ENCODE measurements at regions not wholly inside any gene's neighbourhood (a gene's known extent, or its start where the extent isn't known, plus 50 kb on each side); places are given as distances from the start of the nearest gene placed in this dataset.

DNA sequence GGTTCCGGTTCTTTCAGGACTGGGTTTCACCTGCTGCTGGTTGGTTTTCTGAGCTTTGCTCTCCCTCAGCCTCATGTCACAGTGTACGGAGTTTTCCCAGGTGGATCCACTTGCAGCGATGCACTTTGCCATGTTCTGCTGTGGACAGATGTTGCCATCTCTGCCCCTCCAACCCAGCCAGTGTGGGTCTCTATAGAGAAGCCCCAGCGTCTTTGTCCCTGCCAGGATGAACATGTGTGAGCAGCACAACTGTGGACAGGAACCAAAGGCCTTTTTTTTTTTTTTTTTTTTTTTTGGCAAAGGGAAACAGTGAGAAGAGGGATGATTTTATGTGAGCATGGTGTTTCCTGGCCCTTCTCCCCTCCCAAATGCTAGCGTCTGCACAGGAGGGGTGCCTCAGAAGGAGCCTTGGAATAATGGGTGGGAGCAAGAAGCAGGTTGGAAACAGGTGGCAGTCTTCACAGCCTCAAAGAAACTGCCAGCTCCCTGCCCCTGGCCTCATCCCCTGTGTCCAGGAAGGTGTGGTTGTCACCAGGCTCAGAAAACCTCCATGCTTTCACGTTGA is 106.5 kb downstream of the RPS24 start:
- ChIA-PET CTCF (no interaction called here), POLR2A (no interaction called here)
- TF ChIP-seq L3MBTL2 (conservative IDR thresholded peaks at IDR 0.05) = no peak
- TF ChIP-seq SP1 (IDR thresholded peaks at IDR 0.05) = no peak
- TF ChIP-seq ARNT (IDR thresholded peaks at IDR 0.05) = no peak
- no peak for TF ChIP-seq SUZ12 (IDR thresholded peaks at IDR 0.05)
- TF ChIP-seq TARDBP (IDR thresholded peaks at IDR 0.05) = no peak
- TF ChIP-seq FOXK2 (IDR thresholded peaks at IDR 0.05) = no peak
- no peak for TF ChIP-seq NFRKB (IDR thresholded peaks at IDR 0.05)
- no peak for TF ChIP-seq LEF1 (IDR thresholded peaks at IDR 0.05; ENCODE audit: borderline replicate concordance)
- TF ChIP-seq HDGF (IDR thresholded peaks at IDR 0.05; ENCODE audit: borderline replicate concordance) = no peak
- no peak for DNase-seq (ENCODE audit: extremely low spot score)

DNA sequence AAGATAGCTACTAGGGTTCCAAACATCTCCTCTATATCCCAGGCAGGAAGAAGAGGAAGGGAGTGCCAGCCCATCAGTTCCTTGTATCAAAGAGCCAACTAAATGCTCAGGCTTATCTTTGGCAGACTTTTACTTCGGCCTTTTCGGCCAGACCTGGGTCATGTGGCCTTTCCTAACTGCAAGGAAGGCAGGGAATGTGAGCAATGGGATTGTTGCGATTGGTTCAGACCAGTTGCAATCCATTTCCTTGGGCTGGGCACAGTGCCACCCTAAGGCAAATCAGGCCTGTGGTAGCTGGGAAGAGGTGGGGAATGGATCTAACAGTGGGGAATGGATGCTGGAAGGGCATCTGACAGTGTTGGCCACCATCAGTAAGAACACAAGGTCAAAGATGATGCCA is 109.9 kb downstream of the RPS24 start:
- POLR2A ChIA-PET = no interaction called here
- TF ChIP-seq NFRKB (IDR thresholded peaks at IDR 0.05) = no peak
- no peak for TF ChIP-seq BHLHE40 (IDR thresholded peaks at IDR 0.05; ENCODE audit: borderline replicate concordance)
- no peak for TF ChIP-seq FOXK2 (IDR thresholded peaks at IDR 0.05)
- TF ChIP-seq FOXM1 (IDR thresholded peaks at IDR 0.05; ENCODE audit: borderline replicate concordance) = no peak
- TF ChIP-seq HDGF (IDR thresholded peaks at IDR 0.05; ENCODE audit: borderline replicate concordance) = no peak
- TF ChIP-seq ARNT (IDR thresholded peaks at IDR 0.05) = no peak
- no peak for TF ChIP-seq ZNF384 (IDR thresholded peaks at IDR 0.05)
- no peak for TF ChIP-seq L3MBTL2 (conservative IDR thresholded peaks at IDR 0.05)
- no peak for TF ChIP-seq SP1 (IDR thresholded peaks at IDR 0.05)
- no peak for TF ChIP-seq LEF1 (IDR thresholded peaks at IDR 0.05; ENCODE audit: borderline replicate concordance)
- no peak for TF ChIP-seq TARDBP (IDR thresholded peaks at IDR 0.05)
- TF ChIP-seq SUZ12 (IDR thresholded peaks at IDR 0.05) = no peak
- TF ChIP-seq, protein P1, sequence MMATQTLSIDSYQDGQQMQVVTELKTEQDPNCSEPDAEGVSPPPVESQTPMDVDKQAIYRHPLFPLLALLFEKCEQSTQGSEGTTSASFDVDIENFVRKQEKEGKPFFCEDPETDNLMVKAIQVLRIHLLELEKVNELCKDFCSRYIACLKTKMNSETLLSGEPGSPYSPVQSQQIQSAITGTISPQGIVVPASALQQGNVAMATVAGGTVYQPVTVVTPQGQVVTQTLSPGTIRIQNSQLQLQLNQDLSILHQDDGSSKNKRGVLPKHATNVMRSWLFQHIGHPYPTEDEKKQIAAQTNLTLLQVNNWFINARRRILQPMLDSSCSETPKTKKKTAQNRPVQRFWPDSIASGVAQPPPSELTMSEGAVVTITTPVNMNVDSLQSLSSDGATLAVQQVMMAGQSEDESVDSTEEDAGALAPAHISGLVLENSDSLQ (IDR thresholded peaks at IDR 0.05) = no peak
- no peak for TF ChIP-seq ELF4 (IDR thresholded peaks at IDR 0.05)
- TF ChIP-seq CTBP1 (IDR thresholded peaks at IDR 0.05; ENCODE audit: borderline replicate concordance) = no peak
- TF ChIP-seq FOXA1 (IDR thresholded peaks at IDR 0.05) = no peak
- no peak for DNase-seq (ENCODE audit: extremely low spot score)
- CTCF ChIA-PET = interaction anchor here (0.7 kb wide), 1 partner anchor 150 kb away, joined by 3 read pairs; no protein-coding TSS in a partner anchor

DNA sequence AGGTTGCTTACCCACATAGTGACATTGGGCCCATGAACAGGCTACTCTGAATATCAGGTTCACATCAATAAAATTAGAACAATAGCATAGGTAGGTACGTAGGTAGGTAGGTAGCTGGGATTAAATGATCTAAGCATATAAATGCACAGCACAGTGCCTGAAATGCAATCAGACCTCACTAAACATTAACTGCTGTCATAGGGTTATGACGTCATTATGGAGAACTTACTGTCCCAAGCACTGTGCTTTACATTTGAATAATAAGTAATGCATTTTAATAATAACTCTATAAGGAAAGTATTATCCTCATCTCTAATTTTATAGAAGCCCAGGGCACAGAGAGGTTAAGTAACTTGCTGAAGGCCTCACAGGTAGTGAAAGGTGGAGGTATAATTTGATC is 112.5 kb downstream of the RPS24 start:
- POLR2A ChIA-PET = no interaction called here
- DNase-seq (ENCODE audit: extremely low spot score) = no peak
- TF ChIP-seq ZNF384 (IDR thresholded peaks at IDR 0.05) = no peak
- TF ChIP-seq SUZ12 (IDR thresholded peaks at IDR 0.05) = no peak
- TF ChIP-seq SP1 (IDR thresholded peaks at IDR 0.05) = no peak
- TF ChIP-seq, protein P1 (IDR thresholded peaks at IDR 0.05) = no peak
- no peak for TF ChIP-seq FOXM1 (IDR thresholded peaks at IDR 0.05; ENCODE audit: borderline replicate concordance)
- CTCF ChIA-PET = no interaction called here

DNA sequence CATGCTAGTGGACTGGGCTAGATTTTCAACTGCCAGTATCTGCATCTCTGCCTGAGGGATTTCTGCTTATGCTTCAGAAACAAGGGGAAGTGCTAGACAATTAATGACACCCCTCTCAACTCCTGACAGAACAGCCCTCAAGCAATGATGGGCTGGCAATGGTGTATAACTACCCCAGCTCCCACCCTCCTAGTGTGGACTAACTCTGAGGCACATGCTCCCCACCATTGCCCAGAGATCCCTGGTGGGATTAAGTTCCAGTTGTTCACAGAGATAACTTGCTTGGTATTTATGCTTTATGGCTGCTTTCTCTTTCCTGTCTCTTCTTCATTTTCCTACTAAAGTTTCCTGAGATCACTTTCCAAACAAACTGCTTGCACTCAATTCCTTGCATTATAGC is 113.5 kb downstream of the RPS24 start:
- no peak for TF ChIP-seq ELF4 (IDR thresholded peaks at IDR 0.05)
- TF ChIP-seq CTBP1 (IDR thresholded peaks at IDR 0.05; ENCODE audit: borderline replicate concordance) = no peak
- no peak for TF ChIP-seq TARDBP (IDR thresholded peaks at IDR 0.05)
- TF ChIP-seq L3MBTL2 (conservative IDR thresholded peaks at IDR 0.05) = no peak
- no peak for TF ChIP-seq FOXA1 (IDR thresholded peaks at IDR 0.05)
- TF ChIP-seq SP1 (IDR thresholded peaks at IDR 0.05) = no peak
- no peak for TF ChIP-seq LEF1 (IDR thresholded peaks at IDR 0.05; ENCODE audit: borderline replicate concordance)
- TF ChIP-seq HDGF (IDR thresholded peaks at IDR 0.05; ENCODE audit: borderline replicate concordance) = no peak
- no peak for TF ChIP-seq FOXK2 (IDR thresholded peaks at IDR 0.05)
- TF ChIP-seq BHLHE40 (IDR thresholded peaks at IDR 0.05; ENCODE audit: borderline replicate concordance) = no peak
- TF ChIP-seq NFRKB (IDR thresholded peaks at IDR 0.05) = no peak
- ChIA-PET POLR2A (no interaction called here), CTCF (no interaction called here)
- no peak for DNase-seq (ENCODE audit: extremely low spot score)

DNA sequence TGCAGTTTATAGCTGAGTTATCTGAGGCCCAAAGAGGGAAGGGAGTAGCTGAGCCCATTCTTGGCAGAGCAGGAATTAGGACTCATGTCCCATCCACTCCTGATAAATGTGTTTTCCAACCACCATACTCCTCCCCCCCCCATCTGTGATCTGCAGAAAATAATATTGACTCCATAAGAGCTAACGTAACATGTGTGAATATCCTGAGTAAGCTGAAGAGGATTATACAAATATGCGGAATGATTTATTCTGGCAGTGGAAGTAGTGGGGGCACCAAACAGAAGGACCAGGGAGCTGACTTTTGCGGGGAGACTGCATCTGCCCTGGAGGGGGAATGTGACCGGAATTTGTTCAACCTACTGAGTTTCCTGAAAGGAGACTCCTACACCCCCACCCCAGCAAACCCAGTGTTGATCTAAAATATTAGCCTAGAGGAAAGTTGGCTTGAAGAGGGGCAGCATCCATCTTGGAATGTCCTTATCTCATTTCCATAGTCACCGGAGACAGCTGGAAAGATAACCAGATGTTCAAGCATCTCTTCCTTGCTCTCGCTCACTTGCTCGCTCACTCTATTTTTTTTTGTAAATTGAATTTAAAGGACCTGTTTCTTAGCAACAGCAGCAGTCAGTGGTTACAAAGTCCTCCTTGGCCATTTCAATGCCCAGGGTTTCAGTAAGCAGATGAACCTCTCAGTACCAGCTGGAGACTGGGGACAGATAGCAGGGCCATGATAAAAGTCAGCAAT is 114.7 kb downstream of the RPS24 start:
- ChIA-PET CTCF (interaction anchor here (0.6 kb wide), 1 partner anchor 102 kb away, joined by 4 read pairs; no protein-coding TSS in a partner anchor), POLR2A (no interaction called here)

DNA sequence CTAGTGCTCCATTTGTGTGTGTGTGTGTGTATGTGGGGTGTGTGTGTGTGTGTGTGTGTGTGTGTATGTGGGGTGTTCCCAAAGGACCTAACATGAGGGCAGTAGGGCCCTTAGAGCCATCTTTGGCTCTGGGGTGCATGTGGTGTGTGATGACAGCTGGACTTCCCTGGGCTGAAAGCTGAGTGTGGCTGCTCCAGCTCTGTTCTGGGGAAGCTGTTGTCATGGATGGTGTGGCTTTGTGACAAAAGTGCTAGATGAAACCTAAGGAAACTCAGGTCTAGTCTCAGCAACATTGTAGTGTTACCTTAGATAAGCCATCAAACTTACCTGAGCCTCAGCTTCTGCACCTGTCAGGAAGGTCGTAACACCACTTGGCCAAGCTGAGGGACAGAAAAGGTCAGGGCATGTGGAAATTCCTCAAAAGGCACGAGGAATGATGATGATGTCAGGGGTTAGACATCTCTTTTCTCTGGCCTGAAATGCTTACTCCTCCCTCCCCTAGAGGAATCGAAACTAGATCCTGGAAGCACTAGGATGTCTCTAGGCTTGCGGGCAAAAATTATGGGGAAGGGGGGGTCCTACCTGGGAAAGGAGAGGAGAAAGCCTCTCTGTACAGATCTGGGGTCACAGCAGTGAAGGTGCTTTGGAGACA is 115.4 kb downstream of the RPS24 start:
- ChIA-PET CTCF (interaction anchor here (0.6 kb wide), 1 partner anchor 103 kb away, joined by 4 read pairs; no protein-coding TSS in a partner anchor), POLR2A (no interaction called here)
- no peak for DNase-seq (ENCODE audit: extremely low spot score)
- TF ChIP-seq NFRKB (IDR thresholded peaks at IDR 0.05) = no peak

More for the DNA sequence above, 114.7 kb downstream of the RPS24 start:
- DNase-seq (ENCODE audit: extremely low spot score) = no peak
- TF ChIP-seq FOXA1 (IDR thresholded peaks at IDR 0.05) = no peak
- no peak for TF ChIP-seq ELF4 (IDR thresholded peaks at IDR 0.05)

DNA sequence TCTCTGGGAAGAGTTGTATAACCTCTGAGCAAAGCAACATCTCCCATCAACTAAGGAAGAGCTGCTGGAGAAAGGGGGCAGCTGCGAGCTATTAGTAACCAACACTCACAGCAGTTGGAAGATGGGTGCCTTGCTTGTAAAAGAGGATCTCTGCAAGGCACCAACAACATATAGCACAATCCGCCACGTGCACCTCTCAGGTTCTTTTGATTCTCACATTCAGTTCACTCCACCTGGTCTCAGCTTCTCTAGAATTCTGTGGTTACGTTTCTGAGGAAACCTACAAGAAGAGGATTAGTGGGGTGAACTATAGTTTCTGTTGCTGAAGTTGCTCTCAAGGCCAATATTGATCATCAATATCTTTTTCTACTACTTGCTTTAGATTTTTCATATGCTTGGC is 117.1 kb downstream of the RPS24 start:
- TF ChIP-seq FOXA1 (IDR thresholded peaks at IDR 0.05) (no peak), SUZ12 (IDR thresholded peaks at IDR 0.05) (no peak), ARNT (IDR thresholded peaks at IDR 0.05) (no peak), FOXM1 (IDR thresholded peaks at IDR 0.05; ENCODE audit: borderline replicate concordance) (no peak), ELF4 (IDR thresholded peaks at IDR 0.05) (no peak), BHLHE40 (IDR thresholded peaks at IDR 0.05; ENCODE audit: borderline replicate concordance) (no peak), SP1 (IDR thresholded peaks at IDR 0.05) (no peak), TARDBP (IDR thresholded peaks at IDR 0.05) (no peak)
- POLR2A ChIA-PET = no interaction called here
- DNase-seq (ENCODE audit: extremely low spot score) = no peak
- CTCF ChIA-PET = no interaction called here

Data from HEK293T (cell line).